ENCODE measurements at regions not wholly inside any gene's neighbourhood (a gene's known extent, or its start where the extent isn't known, plus 50 kb on each side); places are given as distances from the start of the nearest gene placed in this dataset.
"Not testable (repeated sequence)": the region's sequence is repeated elsewhere in the genome, so short reads cannot be mapped to it uniquely, and the experiment has no call there.

GRCh38 chr12:16807731-16808130, 201.8 kb upstream of the LMO3 start:
- DNase-seq: no peak

GRCh38 chr12:16796168-16796567, 190.2 kb upstream of the LMO3 start:
- DNase-seq: no peak

GRCh38 chr12:16789204-16789790, 183.3 kb upstream of the LMO3 start:
- no peak for DNase-seq

GRCh38 chr12:16788506-16789203, 182.7 kb upstream of the LMO3 start:
- no peak for DNase-seq

GRCh38 chr12:16785953-16786352, 180.0 kb upstream of the LMO3 start:
- no peak for DNase-seq

GRCh38 chr12:16785524-16785923, 179.6 kb upstream of the LMO3 start:
- no peak for DNase-seq

- DNase-seq: not testable (repeated sequence)
Measured at GRCh38 chr12:16769129-16769528, 163.2 kb upstream of the LMO3 start.

GRCh38 chr12:16766736-16767135, 160.8 kb upstream of the LMO3 start:
- no peak for DNase-seq

GRCh38 chr12:16763901-16764300, 157.9 kb upstream of the LMO3 start:
- DNase-seq: no peak

- no peak for DNase-seq
Measured at GRCh38 chr12:16756833-16757555, 151.0 kb upstream of the LMO3 start.

- DNase-seq: no peak
Measured at GRCh38 chr12:16730772-16731171, 124.8 kb upstream of the LMO3 start.

- DNase-seq: no peak
Measured at GRCh38 chr12:16726879-16727278, 120.9 kb upstream of the LMO3 start.

- no peak for DNase-seq
Measured at GRCh38 chr12:16719713-16720416, 113.9 kb upstream of the LMO3 start.

GRCh38 chr12:16716928-16717327, 111.0 kb upstream of the LMO3 start:
- no peak for DNase-seq

GRCh38 chr12:16692099-16692498, 86.1 kb upstream of the LMO3 start:
- DNase-seq: no peak

- DNase-seq: no peak
Measured at GRCh38 chr12:16691624-16692023, 85.7 kb upstream of the LMO3 start.

- no peak for DNase-seq
Measured at GRCh38 chr12:16688200-16688599, 82.2 kb upstream of the LMO3 start.

- DNase-seq: no peak
Measured at GRCh38 chr12:16685107-16685506, 79.1 kb upstream of the LMO3 start.

- no peak for DNase-seq
Measured at GRCh38 chr12:16681196-16681595, 75.2 kb upstream of the LMO3 start.

- DNase-seq: no peak
Measured at GRCh38 chr12:16675438-16675837, 69.5 kb upstream of the LMO3 start.

- DNase-seq: no peak
Measured at GRCh38 chr12:16674885-16675284, 68.9 kb upstream of the LMO3 start.

GRCh38 chr12:16670456-16671050, 64.6 kb upstream of the LMO3 start:
- no peak for DNase-seq

GRCh38 chr12:16669756-16670155, 63.8 kb upstream of the LMO3 start:
- DNase-seq: no peak

Data from stimulated activated CD4-positive, alpha-beta T cell treated with anti-CD3 and anti-CD28 coated beads, Interleukin-15, amount 100 ng/mL, for 24 hours (primary cell).